CD4-positive, alpha-beta T cell treated with Interleukin-6 for 4 hours (primary cell): ENCODE measurements at regions not wholly inside any gene's neighbourhood (a gene's known extent, or its start where the extent isn't known, plus 50 kb on each side); places are given as distances from the start of the nearest gene placed in this dataset.

ENCODE experiments used
- DNase-seq: peaks from one replicate; pipeline ENCODE4 v3.0.0-alpha.2; 2020; ENCODE audit warnings: mixed read lengths

- DNase-seq: no peak
Observed at GRCh38 chr11:134679592-134679991, 267.6 kb upstream of the B3GAT1 start.

GRCh38 chr11:134678744-134679143 lies 266.7 kb upstream of the B3GAT1 start:
- DNase-seq: no peak

DNA sequence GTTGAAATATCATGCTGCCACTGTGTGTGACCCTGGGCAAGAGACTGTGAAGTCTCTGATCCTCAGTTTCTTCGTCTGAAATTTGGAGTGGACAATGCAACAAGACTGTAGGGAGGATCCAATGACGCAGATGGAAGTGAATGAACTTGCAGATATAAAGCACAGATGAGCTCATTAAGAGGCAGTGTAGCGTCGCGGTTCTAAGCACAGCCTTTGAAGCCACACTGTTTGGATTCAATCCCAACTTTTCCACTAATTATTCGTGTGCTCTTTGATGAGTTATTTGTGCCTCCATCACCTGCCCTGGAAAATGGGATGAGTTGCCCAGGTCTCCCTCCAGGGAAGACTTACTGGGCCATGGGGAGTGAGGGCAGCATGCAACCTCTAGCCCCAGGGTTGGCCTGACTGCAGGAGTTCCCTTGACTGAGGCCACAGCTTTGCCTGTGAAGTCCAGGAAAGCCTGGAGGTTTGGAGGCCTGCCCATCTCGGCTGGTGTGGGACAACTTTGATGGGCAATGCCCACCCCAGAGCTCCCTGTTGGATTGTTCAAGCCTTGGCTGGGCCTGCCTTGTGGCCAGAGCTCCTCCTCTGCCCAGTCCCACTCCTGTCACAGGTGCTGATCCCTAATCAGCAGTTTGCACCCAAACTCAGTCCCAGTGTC lies 266.0 kb upstream of the B3GAT1 start:
- DNase-seq: no peak

DNA sequence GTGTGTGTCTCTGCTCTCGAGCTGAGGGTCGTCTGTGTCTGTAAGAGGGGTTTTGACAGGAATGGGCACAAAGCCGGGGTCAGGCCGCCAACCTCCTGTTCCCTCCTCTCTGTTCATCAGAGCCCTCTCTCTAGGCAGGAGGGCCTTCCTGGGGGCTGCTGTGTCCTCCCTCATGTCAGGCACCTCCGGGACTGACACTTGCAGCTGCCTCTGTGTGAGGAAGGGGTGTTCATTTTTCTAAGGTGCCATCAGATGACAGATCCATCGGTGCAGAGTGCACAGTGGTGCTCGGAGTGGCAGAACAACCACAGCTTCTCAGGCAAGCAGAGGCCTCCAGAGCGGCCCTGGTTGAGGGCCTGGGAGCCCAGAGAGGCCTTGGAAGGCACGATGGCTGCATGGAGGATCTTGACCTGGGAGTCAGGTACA lies 265.4 kb upstream of the B3GAT1 start:
- DNase-seq: no peak

DNA sequence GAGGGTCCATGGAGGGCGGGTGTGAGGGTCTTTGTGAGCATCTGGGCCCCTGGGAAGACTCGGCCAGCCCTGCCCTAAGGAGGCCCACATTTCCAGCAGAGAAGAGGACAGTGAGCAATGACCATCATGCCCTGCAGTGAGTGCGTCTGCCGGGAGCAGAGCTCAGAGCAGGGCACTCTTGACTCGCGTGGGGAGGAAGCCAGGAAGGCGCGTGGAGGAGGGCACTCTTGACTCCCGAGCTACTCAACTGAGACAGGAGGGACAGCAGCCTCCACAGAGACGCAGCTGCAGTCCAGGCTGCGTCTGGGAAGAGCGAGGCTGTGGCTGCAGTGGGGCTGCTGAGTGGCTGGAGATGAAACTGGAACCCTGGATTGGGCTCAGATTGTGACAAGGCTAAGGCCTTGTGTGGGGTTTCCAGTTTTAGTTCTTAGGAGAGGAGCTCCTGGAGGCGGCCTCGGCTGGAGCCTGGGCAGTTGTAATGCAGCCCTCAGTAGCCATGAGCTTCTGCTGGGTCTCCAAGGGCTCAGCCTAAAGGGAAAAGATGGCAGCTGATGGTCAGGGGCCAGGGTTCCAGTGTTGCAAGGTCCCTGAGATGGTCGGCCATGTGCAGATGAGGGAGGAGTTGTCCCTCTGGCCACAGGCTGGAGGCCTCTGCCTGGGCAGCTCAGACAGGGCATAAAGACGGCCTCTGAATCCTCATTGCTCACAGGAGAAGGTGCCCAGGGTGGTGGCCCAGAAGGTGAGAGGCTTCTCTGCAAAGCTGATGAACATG lies 264.7 kb upstream of the B3GAT1 start:
- no peak for DNase-seq

DNA sequence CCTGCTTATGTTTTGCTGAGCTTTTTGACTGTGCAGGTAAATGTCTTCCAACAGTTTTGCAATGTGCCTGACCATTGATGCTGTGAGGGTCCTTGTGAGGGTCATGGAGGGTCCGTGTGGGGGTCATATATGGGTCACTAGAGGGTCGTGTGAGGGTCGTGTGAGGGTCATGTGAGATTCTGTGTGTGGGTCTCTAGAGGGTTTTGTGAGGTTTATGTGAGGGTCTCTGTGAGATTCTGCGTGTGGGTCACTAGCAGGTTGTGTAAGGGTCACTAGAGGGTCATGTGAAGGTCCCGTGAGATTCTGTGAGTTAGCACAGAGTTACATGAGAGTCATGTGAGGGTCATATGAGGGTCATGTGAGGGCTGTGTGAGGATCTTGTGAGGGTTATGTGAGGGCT lies 263.9 kb upstream of the B3GAT1 start:
- no peak for DNase-seq

DNA sequence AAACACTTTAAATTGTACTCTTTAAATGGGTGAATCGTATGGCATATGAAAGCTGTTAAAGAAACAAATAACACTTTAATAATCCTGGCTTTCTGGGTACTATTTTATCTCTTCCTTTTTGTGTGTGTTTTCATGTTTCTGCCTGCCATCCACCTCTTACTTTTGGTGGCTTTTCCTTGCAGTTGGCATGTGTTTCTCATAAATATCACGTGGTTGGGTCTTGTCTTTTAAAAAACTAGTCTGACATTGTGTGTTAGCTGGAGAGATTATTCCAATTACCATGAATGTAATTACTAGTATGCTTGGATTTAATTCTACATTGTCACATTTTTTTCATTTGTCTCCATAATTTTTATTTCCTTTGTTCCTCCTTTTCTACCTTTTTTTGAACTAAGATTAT lies 262.9 kb upstream of the B3GAT1 start:
- no peak for DNase-seq

- DNase-seq: no peak
Observed at GRCh38 chr11:134670961-134671370, 258.9 kb upstream of the B3GAT1 start.

GRCh38 chr11:134670247-134670782 lies 258.3 kb upstream of the B3GAT1 start:
- no peak for DNase-seq

GRCh38 chr11:134669796-134670195 lies 257.8 kb upstream of the B3GAT1 start:
- no peak for DNase-seq

- no peak for DNase-seq
Observed at GRCh38 chr11:134668796-134669195, 256.8 kb upstream of the B3GAT1 start.

DNA sequence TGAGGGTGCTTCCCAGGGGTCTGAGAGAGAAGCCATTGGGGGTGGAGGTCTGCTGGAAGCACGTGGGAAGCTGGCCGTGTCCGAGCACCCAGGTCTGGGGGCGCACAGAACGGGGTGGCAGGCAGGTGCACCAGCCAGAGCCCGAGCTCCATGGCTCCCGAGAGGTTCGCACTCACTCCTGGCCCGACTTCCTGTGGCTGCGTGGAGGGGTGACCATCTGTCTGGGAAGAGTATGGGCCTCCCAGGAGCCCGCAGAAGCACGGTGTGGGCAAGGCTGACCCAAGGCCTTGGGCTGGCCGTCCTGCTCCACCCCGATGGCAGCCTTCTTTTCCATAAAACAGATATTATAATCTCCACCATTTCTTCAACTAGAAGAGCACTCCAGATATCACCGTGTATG lies 256.0 kb upstream of the B3GAT1 start:
- DNase-seq: no peak

GRCh38 chr11:134667505-134667904 lies 255.5 kb upstream of the B3GAT1 start:
- DNase-seq: no peak

GRCh38 chr11:134667175-134667500 lies 255.1 kb upstream of the B3GAT1 start:
- no peak for DNase-seq

DNA sequence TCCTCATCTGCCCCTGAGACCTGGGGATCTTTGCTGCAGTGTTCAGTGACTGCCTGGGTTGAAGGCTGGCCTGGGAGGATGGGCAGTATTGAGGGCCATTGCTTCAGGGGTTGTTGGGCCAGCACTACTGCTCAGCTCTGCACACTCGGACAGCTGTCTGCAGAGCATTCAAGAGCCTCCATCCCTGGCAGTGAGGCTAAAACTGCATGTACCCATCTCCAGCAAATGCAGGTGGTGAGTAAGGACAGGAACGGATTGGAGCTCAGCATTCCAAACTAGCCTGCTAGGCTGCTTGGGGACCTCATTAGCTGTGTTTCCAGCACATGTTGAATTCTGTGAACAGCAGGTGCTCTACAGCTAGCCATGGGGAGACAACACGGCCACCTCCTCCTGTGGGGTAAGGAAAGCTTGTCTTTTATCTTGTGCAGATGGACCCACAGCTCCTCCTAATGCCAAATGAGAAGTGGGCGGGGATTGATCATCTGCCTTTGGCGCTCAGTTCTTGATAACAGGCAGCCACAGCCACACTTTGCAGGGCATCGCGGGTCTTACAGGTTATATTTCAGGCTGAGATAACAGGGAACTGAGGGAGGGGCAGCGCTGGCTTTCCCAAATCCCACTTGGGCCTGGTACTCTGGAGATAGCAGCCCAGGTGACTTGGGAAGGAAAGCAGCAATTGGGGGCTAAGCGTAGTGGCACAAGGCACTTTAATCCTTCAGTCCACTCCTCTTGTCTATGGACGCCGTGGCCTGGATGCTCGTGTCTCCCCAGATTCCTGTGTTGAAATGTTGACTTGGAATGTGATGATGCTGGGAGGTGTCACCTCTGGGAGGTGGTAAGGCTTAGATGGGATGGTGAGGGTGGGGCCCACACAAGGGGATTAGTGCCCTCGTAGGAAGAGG lies 254.5 kb upstream of the B3GAT1 start:
- DNase-seq: no peak

- no peak for DNase-seq
Observed at GRCh38 chr11:134665571-134666270, 253.7 kb upstream of the B3GAT1 start.

- DNase-seq: no peak
Observed at GRCh38 chr11:134665188-134665535, 253.1 kb upstream of the B3GAT1 start.

GRCh38 chr11:134664447-134665187 lies 252.6 kb upstream of the B3GAT1 start:
- no peak for DNase-seq

- DNase-seq: no peak
Observed at GRCh38 chr11:134663506-134664313, 251.7 kb upstream of the B3GAT1 start.

DNA sequence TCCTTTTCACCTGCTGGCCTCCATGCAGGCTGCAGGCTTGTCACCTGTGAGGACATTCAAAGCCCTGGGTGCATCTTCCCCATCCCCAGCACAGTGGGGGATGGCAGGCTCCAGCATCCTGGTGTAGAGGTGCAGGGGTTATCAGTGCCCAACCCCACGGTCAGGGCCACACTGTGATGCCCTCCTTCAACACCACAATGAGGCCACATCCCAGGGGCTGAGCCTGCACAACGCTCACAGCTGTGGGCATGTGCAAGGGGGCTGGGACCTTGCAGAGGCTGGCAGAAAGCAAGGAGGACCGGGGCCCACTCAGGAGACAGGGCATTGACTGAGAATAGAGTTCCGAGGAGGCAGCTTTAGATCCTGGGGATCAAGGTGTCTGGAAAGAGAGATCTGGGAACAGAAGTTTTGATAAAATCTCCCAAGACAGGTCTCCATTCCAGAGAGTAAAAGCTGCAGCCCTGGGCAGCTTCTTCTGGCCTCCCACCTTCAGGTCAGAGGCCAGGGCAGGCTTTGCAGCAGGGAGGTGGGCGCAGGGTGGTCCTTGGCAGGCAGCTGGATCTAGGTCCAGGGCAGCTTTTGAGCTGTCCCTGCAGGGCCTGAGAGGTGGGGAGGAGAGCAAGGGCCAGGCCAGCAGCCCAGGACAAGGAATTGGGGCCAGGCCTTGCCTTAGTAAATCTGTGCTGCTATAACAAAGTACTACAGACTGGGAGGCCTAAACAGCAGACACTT lies 250.8 kb upstream of the B3GAT1 start:
- no peak for DNase-seq
